Keratinocyte (primary cell): ENCODE measurements at regions not wholly inside any gene's neighbourhood (a gene's known extent, or its start where the extent isn't known, plus 50 kb on each side); places are given as distances from the start of the nearest gene placed in this dataset.

Experiments
- DNase-seq: peaks from one replicate; pipeline ENCODE4 v3.0.0-alpha.2; 2011; ENCODE audit warnings: low read depth, missing footprints, low spot score
- FAIRE-seq: peaks from 2 replicates; lab custom pipeline; 2011; peaks lifted over from hg19 to GRCh38; lab: Jason Lieb, UNC
- H2AFZ ChIP-seq: 2 replicates; pipeline ENCODE4 v1.6.0; 2012; ENCODE audit warnings: low read length, control low read depth, inconsistent platforms; ENCODE audit not compliant: control insufficient read depth
- H3K27ac ChIP-seq: 2 replicates; pipeline ENCODE4 v1.5.1; 2011; ENCODE audit warnings: low read length; ENCODE audit not compliant: control insufficient read depth, insufficient read depth
- H3K27me3 ChIP-seq: 3 replicates; pipeline ENCODE4 v1.6.0; 2011; ENCODE audit warnings: low read length; ENCODE audit not compliant: control insufficient read depth, insufficient read depth; ENCODE audit errors: extremely low read depth
- H3K36me3 ChIP-seq, 2 experiments: 2 replicates in 1 of 2; 3 replicates in 1 of 2; pipeline ENCODE4 v1.5.1; 2011; ENCODE audit warnings: low read length in 2 of 2, mild to moderate bottlenecking in 1 of 2; ENCODE audit not compliant: control insufficient read depth in 2 of 2, insufficient read depth in 2 of 2; ENCODE audit errors: extremely low read depth in 1 of 2
- H3K4me1 ChIP-seq: 3 replicates; pipeline ENCODE4 v1.5.1; 2011; ENCODE audit warnings: low read length; ENCODE audit not compliant: control insufficient read depth, insufficient read depth; ENCODE audit errors: extremely low read depth
- H3K4me2 ChIP-seq: 3 replicates; pipeline ENCODE4 v1.6.0; 2011; ENCODE audit warnings: low read depth, low read length; ENCODE audit not compliant: control insufficient read depth, insufficient read depth; ENCODE audit errors: extremely low read depth
- H3K4me3 ChIP-seq, 3 experiments: fragments of 200-600 bp in 1 of 3; sonication (generic) in 1 of 3; 2 replicates in 2 of 3; 3 replicates in 1 of 3; pipeline ENCODE4 v1.5.1; 2011 to 2016; ENCODE audit warnings: low read length in 3 of 3, mild to moderate bottlenecking in 3 of 3, control low read depth in 2 of 3, inconsistent platforms in 1 of 3, low read depth in 1 of 3, mixed read lengths in 1 of 3, mixed run types in 1 of 3, moderate library complexity in 1 of 3; ENCODE audit not compliant: control insufficient read depth in 2 of 3, insufficient read depth in 2 of 3; ENCODE audit errors: extremely low read depth in 1 of 3
- H3K79me2 ChIP-seq: 2 replicates; pipeline ENCODE4 v1.6.0; 2012; ENCODE audit warnings: low read length; ENCODE audit not compliant: control insufficient read depth, insufficient read depth
- H3K9ac ChIP-seq: 3 replicates; pipeline ENCODE4 v1.6.0; 2011; ENCODE audit warnings: low read length; ENCODE audit not compliant: control insufficient read depth, insufficient read depth; ENCODE audit errors: extremely low read depth
- H3K9me1 ChIP-seq: 3 replicates; pipeline ENCODE4 v1.6.0; 2011; ENCODE audit warnings: low read length; ENCODE audit not compliant: control insufficient read depth, insufficient read depth; ENCODE audit errors: extremely low read depth
- H3K9me3 ChIP-seq: 2 replicates; pipeline ENCODE4 v1.5.1; 2012; ENCODE audit warnings: low read depth, low read length; ENCODE audit not compliant: control insufficient read depth
- H4K20me1 ChIP-seq: 3 replicates; pipeline ENCODE4 v1.6.0; 2011; ENCODE audit warnings: low read length; ENCODE audit not compliant: control insufficient read depth, insufficient read depth; ENCODE audit errors: extremely low read depth
- CTCF ChIP-seq, 3 experiments: IDR thresholded peaks in 1 of 3; conservative IDR thresholded peaks in 1 of 3; optimal IDR thresholded peaks in 1 of 3; 2 replicates in 2 of 3; 3 replicates in 1 of 3; pipeline versions ENCODE3 to v1.5.1; 2011; ENCODE audit warnings: low read length in 3 of 3, mild to moderate bottlenecking in 3 of 3, moderate library complexity in 2 of 3, control low read depth in 1 of 3, inconsistent platforms in 1 of 3; ENCODE audit not compliant: insufficient read depth in 2 of 3; ENCODE audit errors: extremely low read depth in 1 of 3
- EZH2 ChIP-seq: IDR thresholded peaks from one replicate; pipeline ENCODE4 v1.6.1; 2012; ENCODE audit warnings: inconsistent platforms, mild to moderate bottlenecking, low read length, moderate library complexity
- dilution Hi-C: fragments of 300-500 bp; cut with MboI; formaldehyde crosslinking; loops from one replicate; pipeline ENCODE4 v1.7.0; 2020; ENCODE audit warnings: low sequenced_read_pairs; ENCODE audit not compliant: extremely low pct_ligation_motif_present

GRCh38 chr3:20537234-20537633 lies 351.2 kb upstream of the SGO1 start:
- Histone ChIP-seq H3K79me2 (no peaks in the 10 kb centered on the region), H3K36me3 (no peaks in the 10 kb centered on the region), H3K9ac (no peak overlapping the region), H3K4me1 (no peaks in the 10 kb centered on the region), H3K9me3 (no peaks in the 10 kb centered on the region), H3K9me1 (no peaks in the 10 kb centered on the region), H3K27ac (no peak overlapping the region), H3K27me3 (no peaks in the 10 kb centered on the region), H3K4me2 (no peak overlapping the region), H3K4me3 (no peak overlapping the region), H4K20me1 (no peaks in the 10 kb centered on the region), H2AFZ (no peak overlapping the region)
- dilution Hi-C loops, result no loop called here
- no peak for FAIRE-seq
- TF ChIP-seq EZH2, result no peak
- TF ChIP-seq CTCF (optimal IDR thresholded peaks at IDR 0.05 in 1 of 3, IDR thresholded peaks at IDR 0.05 in 1 of 3, conservative IDR thresholded peaks at IDR 0.05 in 1 of 3; ENCODE audit: extremely low read depth in 1 of 3, insufficient read depth in 2 of 3, low read length in 3 of 3), result no peak
- no peak for DNase-seq

- Histone ChIP-seq H4K20me1 (no peaks in the 10 kb centered on the region), H3K9me3 (no peaks in the 10 kb centered on the region), H3K4me3 (no peak overlapping the region), H3K27ac (no peak overlapping the region), H3K79me2 (no peaks in the 10 kb centered on the region), H3K9ac (no peak overlapping the region), H3K36me3 (no peaks in the 10 kb centered on the region), H3K27me3 (no peaks in the 10 kb centered on the region), H3K4me2 (no peak overlapping the region), H3K4me1 (no peaks in the 10 kb centered on the region), H3K9me1 (no peaks in the 10 kb centered on the region), H2AFZ (no peak overlapping the region)
- FAIRE-seq (no peak), DNase-seq (no peak)
- no peak for TF ChIP-seq CTCF (optimal IDR thresholded peaks at IDR 0.05 in 1 of 3, IDR thresholded peaks at IDR 0.05 in 1 of 3, conservative IDR thresholded peaks at IDR 0.05 in 1 of 3; ENCODE audit: extremely low read depth in 1 of 3, insufficient read depth in 2 of 3, low read length in 3 of 3)
- TF ChIP-seq EZH2, result no peak
- dilution Hi-C loops, result no loop called here
Measured at GRCh38 chr3:20529911-20530310, 343.9 kb upstream of the SGO1 start.
